ENCODE measurements at regions not wholly inside any gene's neighbourhood (a gene's known extent, or its start where the extent isn't known, plus 50 kb on each side); places are given as distances from the start of the nearest gene placed in this dataset.

- intact Hi-C loops (cut with DNase I; ENCODE audit: low total_unique reads): no loop called here
- Histone ChIP-seq H3K4me3 (no peak overlapping the region), H3K27me3 (no peaks in the 10 kb centered on the region), H3K4me1 (no peaks in the 10 kb centered on the region), H3K36me3 (no peaks in the 10 kb centered on the region), H3K9me3 (no peaks in the 10 kb centered on the region), H3K27ac (peak overlapping the region in 1 of 2 donors; percentile 36)
- no peak for DNase-seq
- TF ChIP-seq POLR2A (IDR thresholded peaks at IDR 0.05): no peak
- TF ChIP-seq, protein P1, sequence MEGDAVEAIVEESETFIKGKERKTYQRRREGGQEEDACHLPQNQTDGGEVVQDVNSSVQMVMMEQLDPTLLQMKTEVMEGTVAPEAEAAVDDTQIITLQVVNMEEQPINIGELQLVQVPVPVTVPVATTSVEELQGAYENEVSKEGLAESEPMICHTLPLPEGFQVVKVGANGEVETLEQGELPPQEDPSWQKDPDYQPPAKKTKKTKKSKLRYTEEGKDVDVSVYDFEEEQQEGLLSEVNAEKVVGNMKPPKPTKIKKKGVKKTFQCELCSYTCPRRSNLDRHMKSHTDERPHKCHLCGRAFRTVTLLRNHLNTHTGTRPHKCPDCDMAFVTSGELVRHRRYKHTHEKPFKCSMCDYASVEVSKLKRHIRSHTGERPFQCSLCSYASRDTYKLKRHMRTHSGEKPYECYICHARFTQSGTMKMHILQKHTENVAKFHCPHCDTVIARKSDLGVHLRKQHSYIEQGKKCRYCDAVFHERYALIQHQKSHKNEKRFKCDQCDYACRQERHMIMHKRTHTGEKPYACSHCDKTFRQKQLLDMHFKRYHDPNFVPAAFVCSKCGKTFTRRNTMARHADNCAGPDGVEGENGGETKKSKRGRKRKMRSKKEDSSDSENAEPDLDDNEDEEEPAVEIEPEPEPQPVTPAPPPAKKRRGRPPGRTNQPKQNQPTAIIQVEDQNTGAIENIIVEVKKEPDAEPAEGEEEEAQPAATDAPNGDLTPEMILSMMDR (IDR thresholded peaks at IDR 0.05): no peak
Observed at GRCh38 chr3:106004826-106005225, 136.0 kb upstream of the CBLB start.

DNA sequence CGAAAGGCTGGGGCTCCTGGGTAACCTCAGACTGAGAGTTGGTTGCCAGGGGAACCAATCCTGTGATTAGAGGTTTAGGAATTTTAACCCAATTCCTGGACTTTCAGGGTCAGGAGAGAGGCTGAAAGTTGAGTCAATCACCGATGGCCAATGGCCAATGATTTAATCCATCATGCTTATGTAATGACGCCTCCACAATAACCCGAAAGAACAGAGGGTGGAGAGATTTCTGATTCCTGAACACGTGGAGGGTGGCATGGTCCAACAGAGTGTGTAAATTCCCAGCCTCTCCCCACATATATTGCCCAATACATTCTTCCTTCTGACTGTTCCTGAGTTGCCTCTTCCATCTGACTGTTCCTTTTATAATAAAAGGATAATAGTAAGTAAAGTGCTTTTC is 137.2 kb upstream of the CBLB start:
- Histone ChIP-seq H3K27ac (no peak overlapping the region), H3K9me3 (no peaks in the 10 kb centered on the region), H3K4me3 (no peak overlapping the region), H3K27me3 (no peaks in the 10 kb centered on the region), H3K4me1 (no peaks in the 10 kb centered on the region), H3K36me3 (no peaks in the 10 kb centered on the region)
- DNase-seq: no peak
- intact Hi-C loops (cut with DNase I; ENCODE audit: low total_unique reads): no loop called here
- no peak for TF ChIP-seq POLR2A (IDR thresholded peaks at IDR 0.05)
- TF ChIP-seq, protein P1 (IDR thresholded peaks at IDR 0.05): no peak

DNA sequence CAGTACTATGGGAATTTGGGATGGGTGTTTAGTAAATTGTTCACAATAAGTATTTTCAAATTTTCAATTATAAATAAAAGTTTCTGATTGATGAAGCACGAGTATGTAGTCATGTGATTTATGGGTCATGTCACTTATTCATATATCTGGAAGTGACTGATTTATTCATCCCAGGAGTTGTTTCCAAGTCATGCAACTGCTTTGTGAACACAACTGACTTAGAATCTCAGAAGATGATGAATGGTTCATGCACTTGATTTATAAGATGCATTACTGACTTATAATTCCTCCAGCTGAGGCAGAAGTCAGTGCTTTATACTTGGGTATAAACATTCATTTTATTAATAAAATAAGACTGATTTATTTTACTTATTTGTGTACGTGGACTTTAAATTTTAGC is 137.8 kb upstream of the CBLB start:
- intact Hi-C loops (cut with DNase I; ENCODE audit: low total_unique reads): no loop called here
- Histone ChIP-seq H3K9me3 (no peaks in the 10 kb centered on the region), H3K27ac (no peak overlapping the region), H3K4me3 (no peak overlapping the region), H3K27me3 (no peaks in the 10 kb centered on the region), H3K4me1 (no peaks in the 10 kb centered on the region), H3K36me3 (no peaks in the 10 kb centered on the region)
- no peak for TF ChIP-seq POLR2A (IDR thresholded peaks at IDR 0.05)
- TF ChIP-seq, protein P1 (IDR thresholded peaks at IDR 0.05): no peak
- DNase-seq: no peak

GRCh38 chr3:106007512-106007911 is 138.7 kb upstream of the CBLB start:
- Histone ChIP-seq H3K4me1 (no peaks in the 10 kb centered on the region), H3K9me3 (no peaks in the 10 kb centered on the region), H3K27ac (no peak overlapping the region), H3K27me3 (no peaks in the 10 kb centered on the region), H3K4me3 (no peak overlapping the region), H3K36me3 (no peaks in the 10 kb centered on the region)
- intact Hi-C loops (cut with DNase I; ENCODE audit: low total_unique reads): no loop called here
- no peak for DNase-seq
- TF ChIP-seq, protein P1 (IDR thresholded peaks at IDR 0.05): no peak
- TF ChIP-seq POLR2A (IDR thresholded peaks at IDR 0.05): no peak

GRCh38 chr3:106008766-106009165 is 140.0 kb upstream of the CBLB start:
- no peaks in the 10 kb centered on the region for H3K4me1 ChIP-seq
- DNase-seq: no peak
- H3K27me3 ChIP-seq: no peaks in the 10 kb centered on the region
- no peaks in the 10 kb centered on the region for H3K36me3 ChIP-seq
- no peak overlapping the region for H3K4me3 ChIP-seq
- H3K27ac ChIP-seq: no peak overlapping the region
- TF ChIP-seq POLR2A (IDR thresholded peaks at IDR 0.05): no peak
- TF ChIP-seq, protein P1 (IDR thresholded peaks at IDR 0.05): no peak
- intact Hi-C loops (cut with DNase I; ENCODE audit: low total_unique reads): no loop called here
- H3K9me3 ChIP-seq: no peaks in the 10 kb centered on the region

Measured in uterus (tissue), 3 donors.